Body of pancreas (tissue), 4 donors: ENCODE measurements at regions not wholly inside any gene's neighbourhood (a gene's known extent, or its start where the extent isn't known, plus 50 kb on each side); places are given as distances from the start of the nearest gene placed in this dataset.

Experiments
- ATAC-seq: fragments of 150-250 bp; one replicate; pipeline ENCODE4 v1.9.1; 2016
- DNase-seq, 4 donors: peaks; one replicate each; pipeline ENCODE4 v3.0.0-alpha.2; 2019
- H3K27ac ChIP-seq, 4 donors: fragments of 200-600 bp; sonication (generic); 1 replicate in 3 of 4; 2 replicates in 1 of 4; pipeline versions ENCODE4 v1.5.1 to v1.6.1; 2016 to 2019; ENCODE audit warnings: mild to moderate bottlenecking in 1 of 4, mixed read lengths in 1 of 4, moderate library complexity in 1 of 4
- H3K27me3 ChIP-seq, 2 donors: fragments of 200-600 bp; sonication (generic); one replicate each; pipeline ENCODE4 v1.6.0; 2016; ENCODE audit warnings: mild to moderate bottlenecking in 1 of 2
- H3K36me3 ChIP-seq, 2 donors: fragments of 200-600 bp; sonication (generic); replicated peaks in 1 of 2; 2 replicates each; pipeline ENCODE4 v1.5.1; 2016; ENCODE audit warnings: low read depth in 2 of 2; ENCODE audit not compliant: insufficient read depth in 1 of 2
- H3K4me1 ChIP-seq: fragments of 200-600 bp; sonication (generic); one replicate; pipeline ENCODE4 v1.6.0; 2016
- H3K4me3 ChIP-seq, 2 donors: fragments of 200-600 bp; sonication (generic); 1 replicate in 1 of 2; 2 replicates in 1 of 2; pipeline ENCODE4 v1.5.1; 2016 to 2019
- H3K9me3 ChIP-seq, 3 donors: fragments of 200-600 bp; sonication (generic); 1 replicate in 2 of 3; 2 replicates in 1 of 3; pipeline ENCODE4 v1.5.1; 2016
- CTCF ChIP-seq, 7 experiments: fragments of 450-650 bp in 4 of 7; fragments of 200-600 bp in 3 of 7; sonication (generic) in 3 of 7; IDR thresholded peaks; one replicate each; pipeline ENCODE4 v1.5.1; 2016 to 2019; ENCODE audit warnings: antibody characterized with exemption in 7 of 7
- POLR2A ChIP-seq, 3 donors: fragments of 450-650 bp; IDR thresholded peaks; one replicate each; pipeline ENCODE4 v1.6.1; 2016; ENCODE audit warnings: antibody characterized with exemption in 3 of 3, mild to moderate bottlenecking in 2 of 3
- WGBS, 2 donors: methylation state at CpG; one replicate each; pipeline ENCODE4 v1.1.5; 2017; 5-methylcytosine and 5-hydroxymethylcytosine counted together
- intact Hi-C: fragments of 100-400 bp; cut with DNase I; formaldehyde crosslinking; loops from one replicate; pipeline ENCODE4 v1.15.1; 2023

GRCh38 chr11:126112547-126112946, 49.9 kb upstream of the CDON start:
- no peak for ATAC-seq
- Histone ChIP-seq H3K9me3 (no peaks in the 10 kb centered on the region), H3K4me1 (peaks cover 41% of the 10 kb centered on the region), H3K27ac (no peak overlapping the region), H3K36me3 (no peaks in the 10 kb centered on the region), H3K27me3 (no peaks in the 10 kb centered on the region), H3K4me3 (no peak overlapping the region)
- 68 to 70% methylated on average over 12 to 14 of the region's 14 CpGs for WGBS, 2 donors
- intact Hi-C loops, result no loop called here
- no peak for TF ChIP-seq POLR2A (IDR thresholded peaks at IDR 0.05)
- no peak for TF ChIP-seq CTCF (IDR thresholded peaks at IDR 0.05)
- peak in 1 of 4 donors; percentile 42 for DNase-seq
